Fibroblast of villous mesenchyme (primary cell): ENCODE measurements at regions not wholly inside any gene's neighbourhood (a gene's known extent, or its start where the extent isn't known, plus 50 kb on each side); places are given as distances from the start of the nearest gene placed in this dataset.
A peak's percentile ranks its signal among the peaks of the same experiment; 100 is the strongest.

ENCODE experiments used
- DNase-seq: peaks from one replicate; pipeline ENCODE4 v3.0.0-alpha.2; 2010; ENCODE audit warnings: low read depth
- H3K4me3 ChIP-seq: 2 replicates; pipeline ENCODE4 v1.5.1; 2011; ENCODE audit warnings: low read depth, mild to moderate bottlenecking, low read length
- CTCF ChIP-seq: IDR thresholded peaks from 2 replicates; pipeline ENCODE4 v1.5.1; 2012; ENCODE audit warnings: low read depth, mild to moderate bottlenecking, low read length; ENCODE audit not compliant: insufficient read depth

- no peak for TF ChIP-seq CTCF
- DNase-seq, result no peak
- no peak overlapping the region for H3K4me3 ChIP-seq
These were observed 289.5 kb upstream of the FAR2 start for GRCh38 chr12:28859551-28859950.

- TF ChIP-seq CTCF, result no peak
- H3K4me3 ChIP-seq, result no peak overlapping the region
- no peak for DNase-seq
These were observed 283.3 kb upstream of the FAR2 start for GRCh38 chr12:28865776-28866175.

GRCh38 chr12:28866296-28866695 is 282.8 kb upstream of the FAR2 start:
- TF ChIP-seq CTCF, result no peak
- DNase-seq, result no peak
- H3K4me3 ChIP-seq, result no peak overlapping the region

GRCh38 chr12:28866715-28867503 is 282.2 kb upstream of the FAR2 start:
- no peak overlapping the region for H3K4me3 ChIP-seq
- no peak for DNase-seq
- no peak for TF ChIP-seq CTCF

GRCh38 chr12:28868414-28868813 is 280.7 kb upstream of the FAR2 start:
- no peak overlapping the region for H3K4me3 ChIP-seq
- DNase-seq, result peak; percentile 22
- TF ChIP-seq CTCF, result no peak

- no peak overlapping the region for H3K4me3 ChIP-seq
- DNase-seq, result peak; percentile 89
- no peak for TF ChIP-seq CTCF
These were observed 279.9 kb upstream of the FAR2 start for GRCh38 chr12:28869197-28869596.
